ENCODE measurements at regions not wholly inside any gene's neighbourhood (a gene's known extent, or its start where the extent isn't known, plus 50 kb on each side); places are given as distances from the start of the nearest gene placed in this dataset.

DNA sequence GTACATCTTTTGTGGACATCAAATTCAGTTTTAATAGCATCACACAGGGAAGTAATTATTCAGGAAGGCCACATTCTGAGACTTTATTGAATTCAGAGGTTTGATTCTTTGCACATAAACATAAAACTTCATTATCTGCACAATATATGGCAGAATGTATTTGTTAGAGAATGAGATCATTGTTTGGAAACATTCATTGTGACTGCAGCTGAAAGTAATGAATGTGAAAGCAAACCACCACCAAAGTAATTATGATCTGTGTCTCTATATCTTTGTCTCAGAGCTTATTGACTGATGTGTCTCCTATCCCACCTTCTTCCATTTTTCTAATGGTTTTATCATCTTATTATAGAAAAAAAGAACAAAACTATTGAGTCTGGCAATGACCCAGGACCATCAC, 340.9 kb upstream of the PCDH15 start:
- TF ChIP-seq POLR2AphosphoS5 (IDR thresholded peaks at IDR 0.05) (no peak), EP300 (IDR thresholded peaks at IDR 0.05) (no peak)
- TF ChIP-seq, protein P1, sequence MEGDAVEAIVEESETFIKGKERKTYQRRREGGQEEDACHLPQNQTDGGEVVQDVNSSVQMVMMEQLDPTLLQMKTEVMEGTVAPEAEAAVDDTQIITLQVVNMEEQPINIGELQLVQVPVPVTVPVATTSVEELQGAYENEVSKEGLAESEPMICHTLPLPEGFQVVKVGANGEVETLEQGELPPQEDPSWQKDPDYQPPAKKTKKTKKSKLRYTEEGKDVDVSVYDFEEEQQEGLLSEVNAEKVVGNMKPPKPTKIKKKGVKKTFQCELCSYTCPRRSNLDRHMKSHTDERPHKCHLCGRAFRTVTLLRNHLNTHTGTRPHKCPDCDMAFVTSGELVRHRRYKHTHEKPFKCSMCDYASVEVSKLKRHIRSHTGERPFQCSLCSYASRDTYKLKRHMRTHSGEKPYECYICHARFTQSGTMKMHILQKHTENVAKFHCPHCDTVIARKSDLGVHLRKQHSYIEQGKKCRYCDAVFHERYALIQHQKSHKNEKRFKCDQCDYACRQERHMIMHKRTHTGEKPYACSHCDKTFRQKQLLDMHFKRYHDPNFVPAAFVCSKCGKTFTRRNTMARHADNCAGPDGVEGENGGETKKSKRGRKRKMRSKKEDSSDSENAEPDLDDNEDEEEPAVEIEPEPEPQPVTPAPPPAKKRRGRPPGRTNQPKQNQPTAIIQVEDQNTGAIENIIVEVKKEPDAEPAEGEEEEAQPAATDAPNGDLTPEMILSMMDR (IDR thresholded peaks at IDR 0.05) = no peak

Measured in sigmoid colon (tissue), 4 donors.